ENCODE measurements at regions not wholly inside any gene's neighbourhood (a gene's known extent, or its start where the extent isn't known, plus 50 kb on each side); places are given as distances from the start of the nearest gene placed in this dataset.

GRCh38 chr7:52482076-52482475, 553.4 kb upstream of the POM121L12 start:
- Histone ChIP-seq H3K27ac (no peak overlapping the region), H3K9me3 (ENCODE audit: severe bottlenecking) (no peaks in the 10 kb centered on the region), H3K36me3 (no peaks in the 10 kb centered on the region), H3K4me3 (ENCODE audit: low read depth, low read length) (no peak overlapping the region), H3K27me3 (ENCODE audit: insufficient read depth, low read depth, severe bottlenecking) (no peaks in the 10 kb centered on the region)
- no peak for DNase-seq
- TF ChIP-seq CTCF (IDR thresholded peaks at IDR 0.05; ENCODE audit: low read depth, low read length): no peak

- Histone ChIP-seq H3K27ac (no peak overlapping the region), H3K4me3 (ENCODE audit: low read depth, low read length) (no peak overlapping the region), H3K9me3 (ENCODE audit: severe bottlenecking) (no peaks in the 10 kb centered on the region), H3K27me3 (ENCODE audit: insufficient read depth, low read depth, severe bottlenecking) (no peaks in the 10 kb centered on the region), H3K36me3 (no peaks in the 10 kb centered on the region)
- TF ChIP-seq CTCF (IDR thresholded peaks at IDR 0.05; ENCODE audit: low read depth, low read length): no peak
- DNase-seq: no peak
Observed at GRCh38 chr7:52481571-52481970, 553.9 kb upstream of the POM121L12 start.

- H3K4me3 ChIP-seq (ENCODE audit: low read depth, low read length): no peak overlapping the region
- TF ChIP-seq CTCF (IDR thresholded peaks at IDR 0.05; ENCODE audit: low read depth, low read length): no peak
- H3K27ac ChIP-seq: no peak overlapping the region
- DNase-seq: no peak
- no peaks in the 10 kb centered on the region for H3K27me3 ChIP-seq (ENCODE audit: insufficient read depth, low read depth, severe bottlenecking)
- H3K36me3 ChIP-seq: no peaks in the 10 kb centered on the region
- no peaks in the 10 kb centered on the region for H3K9me3 ChIP-seq (ENCODE audit: severe bottlenecking)
Observed at GRCh38 chr7:52479990-52480389, 555.4 kb upstream of the POM121L12 start.

GRCh38 chr7:52475001-52475582, 560.3 kb upstream of the POM121L12 start:
- Histone ChIP-seq H3K27me3 (ENCODE audit: insufficient read depth, low read depth, severe bottlenecking) (no peaks in the 10 kb centered on the region), H3K4me3 (ENCODE audit: low read depth, low read length) (no peak overlapping the region), H3K27ac (no peak overlapping the region), H3K36me3 (no peaks in the 10 kb centered on the region), H3K9me3 (ENCODE audit: severe bottlenecking) (no peaks in the 10 kb centered on the region)
- no peak for DNase-seq
- TF ChIP-seq CTCF (IDR thresholded peaks at IDR 0.05; ENCODE audit: low read depth, low read length): no peak

GRCh38 chr7:52473756-52474155, 561.7 kb upstream of the POM121L12 start:
- no peak overlapping the region for H3K27ac ChIP-seq
- H3K27me3 ChIP-seq (ENCODE audit: insufficient read depth, low read depth, severe bottlenecking): no peaks in the 10 kb centered on the region
- H3K36me3 ChIP-seq: no peaks in the 10 kb centered on the region
- no peak for DNase-seq
- TF ChIP-seq CTCF (IDR thresholded peaks at IDR 0.05; ENCODE audit: low read depth, low read length): no peak
- no peak overlapping the region for H3K4me3 ChIP-seq (ENCODE audit: low read depth, low read length)
- no peaks in the 10 kb centered on the region for H3K9me3 ChIP-seq (ENCODE audit: severe bottlenecking)

- TF ChIP-seq CTCF (IDR thresholded peaks at IDR 0.05; ENCODE audit: low read depth, low read length): no peak
- no peak overlapping the region for H3K4me3 ChIP-seq (ENCODE audit: low read depth, low read length)
- H3K27ac ChIP-seq: no peak overlapping the region
- no peaks in the 10 kb centered on the region for H3K36me3 ChIP-seq
- H3K27me3 ChIP-seq (ENCODE audit: insufficient read depth, low read depth, severe bottlenecking): no peaks in the 10 kb centered on the region
- DNase-seq: no peak
- no peaks in the 10 kb centered on the region for H3K9me3 ChIP-seq (ENCODE audit: severe bottlenecking)
Observed at GRCh38 chr7:52472006-52472620, 563.3 kb upstream of the POM121L12 start.

All from WERI-Rb-1 (cell line).